DMS153 treated with DMSO at 0.1 percent for 48 hours (cell line): ENCODE measurements at regions not wholly inside any gene's neighbourhood (a gene's known extent, or its start where the extent isn't known, plus 50 kb on each side); places are given as distances from the start of the nearest gene placed in this dataset.

Experiments used
- DNase-seq: peaks from one replicate; lab custom pipeline; 2025; ENCODE audit not compliant: unreplicated experiment; lab: John Stamatoyannopoulos, UW

GRCh38 chr2:217451666-217452065 is 551.1 kb downstream of the TNS1 start:
- DNase-seq = no peak

DNA sequence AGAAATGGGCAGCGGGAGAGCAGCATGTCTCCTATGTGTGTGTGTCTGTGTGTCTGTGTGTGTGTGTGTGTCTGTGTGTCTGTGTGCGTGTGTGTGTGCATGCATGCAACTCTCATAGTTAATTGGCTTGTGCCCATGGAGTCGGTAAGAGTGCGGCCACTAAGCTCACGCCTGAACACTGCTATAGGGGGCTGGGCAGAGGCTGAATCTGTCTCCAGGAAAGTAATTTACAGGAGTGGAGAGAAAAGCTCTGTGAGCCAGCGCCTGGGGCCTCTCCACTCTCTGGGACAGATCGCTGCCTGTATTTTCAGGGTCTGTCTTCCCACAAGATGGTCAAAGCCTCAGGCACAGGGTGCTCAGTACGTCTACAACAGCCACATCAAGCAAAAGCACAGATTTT is 553.4 kb downstream of the TNS1 start:
- no peak for DNase-seq

DNA sequence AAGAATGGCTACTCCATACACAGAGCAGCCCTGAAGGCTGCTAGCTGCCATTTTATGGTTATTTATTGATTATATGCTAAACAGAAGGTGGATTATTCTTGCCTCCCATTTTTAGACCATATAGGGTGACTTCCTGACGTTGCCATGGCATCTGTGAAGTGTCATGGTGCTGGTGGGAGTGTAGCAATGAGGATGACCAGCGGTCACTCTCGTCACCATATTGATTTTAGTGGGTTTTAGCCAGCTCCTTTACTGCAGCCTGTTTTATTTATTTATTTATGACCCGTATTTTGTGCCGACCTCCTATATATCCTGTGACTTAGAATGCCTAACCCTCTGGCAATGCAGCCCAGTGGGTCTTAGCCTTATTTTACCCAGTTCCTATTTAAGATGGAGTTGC is 553.9 kb downstream of the TNS1 start:
- DNase-seq = no peak

GRCh38 chr2:217445723-217446122 is 557.1 kb downstream of the TNS1 start:
- no peak for DNase-seq

- no peak for DNase-seq
Measured at GRCh38 chr2:217444932-217445331, 557.9 kb downstream of the TNS1 start.

- no peak for DNase-seq
Measured at GRCh38 chr2:217444509-217444908, 558.3 kb downstream of the TNS1 start.

DNA sequence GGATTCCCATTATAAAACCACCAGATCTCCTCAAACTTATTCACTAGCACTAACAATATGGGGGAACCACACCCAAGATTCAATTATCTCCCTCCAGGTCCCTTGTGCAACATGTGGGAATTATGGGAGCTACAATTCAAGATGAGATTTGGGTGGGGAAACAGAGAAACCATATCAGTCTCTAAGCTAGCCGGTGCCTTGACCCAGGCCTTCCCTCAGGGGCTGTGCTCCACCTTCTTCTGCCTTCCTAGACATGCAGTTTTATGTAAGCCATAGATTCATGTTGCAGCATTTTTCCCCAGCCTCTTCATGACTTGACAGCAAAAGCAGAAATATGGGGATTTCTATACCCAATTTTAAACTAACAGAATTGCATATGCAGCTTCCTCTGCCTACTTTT is 559.2 kb downstream of the TNS1 start:
- no peak for DNase-seq

- no peak for DNase-seq
Measured at GRCh38 chr2:217440000-217440399, 562.8 kb downstream of the TNS1 start.

- DNase-seq = no peak
Measured at GRCh38 chr2:217438821-217439220, 564.0 kb downstream of the TNS1 start.

- DNase-seq = no peak
Measured at GRCh38 chr2:217438136-217438535, 564.7 kb downstream of the TNS1 start.

DNA sequence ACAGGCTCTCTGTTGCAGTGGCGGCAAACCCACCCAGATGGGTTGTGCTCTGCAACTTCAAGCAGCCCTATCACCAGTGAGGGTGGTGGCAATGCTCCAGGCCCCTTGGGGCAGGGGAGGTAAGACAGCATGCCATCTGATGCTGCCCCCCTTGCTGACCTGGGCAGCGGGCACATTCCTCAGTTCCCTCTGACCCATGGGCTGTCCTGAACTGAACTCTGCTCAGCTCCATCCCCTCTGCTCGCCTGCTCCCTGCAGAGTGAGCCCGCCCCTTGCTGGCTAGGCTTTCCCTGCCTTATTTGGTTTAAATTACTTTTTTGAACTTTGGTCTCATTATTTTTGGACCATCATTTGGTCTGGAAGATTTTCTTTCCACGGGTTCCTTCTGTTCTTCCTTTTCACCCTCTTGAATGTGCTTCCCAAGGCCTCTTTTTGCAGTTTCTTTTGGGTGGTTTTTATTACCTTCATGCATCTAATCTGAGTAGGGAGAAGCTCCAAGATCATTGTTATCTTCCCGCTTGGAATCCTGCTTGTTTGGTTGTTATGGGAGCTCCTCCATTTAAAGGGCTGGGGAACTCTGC is 565.4 kb downstream of the TNS1 start:
- DNase-seq = no peak

- DNase-seq = no peak
Measured at GRCh38 chr2:217436386-217436785, 566.4 kb downstream of the TNS1 start.

DNA sequence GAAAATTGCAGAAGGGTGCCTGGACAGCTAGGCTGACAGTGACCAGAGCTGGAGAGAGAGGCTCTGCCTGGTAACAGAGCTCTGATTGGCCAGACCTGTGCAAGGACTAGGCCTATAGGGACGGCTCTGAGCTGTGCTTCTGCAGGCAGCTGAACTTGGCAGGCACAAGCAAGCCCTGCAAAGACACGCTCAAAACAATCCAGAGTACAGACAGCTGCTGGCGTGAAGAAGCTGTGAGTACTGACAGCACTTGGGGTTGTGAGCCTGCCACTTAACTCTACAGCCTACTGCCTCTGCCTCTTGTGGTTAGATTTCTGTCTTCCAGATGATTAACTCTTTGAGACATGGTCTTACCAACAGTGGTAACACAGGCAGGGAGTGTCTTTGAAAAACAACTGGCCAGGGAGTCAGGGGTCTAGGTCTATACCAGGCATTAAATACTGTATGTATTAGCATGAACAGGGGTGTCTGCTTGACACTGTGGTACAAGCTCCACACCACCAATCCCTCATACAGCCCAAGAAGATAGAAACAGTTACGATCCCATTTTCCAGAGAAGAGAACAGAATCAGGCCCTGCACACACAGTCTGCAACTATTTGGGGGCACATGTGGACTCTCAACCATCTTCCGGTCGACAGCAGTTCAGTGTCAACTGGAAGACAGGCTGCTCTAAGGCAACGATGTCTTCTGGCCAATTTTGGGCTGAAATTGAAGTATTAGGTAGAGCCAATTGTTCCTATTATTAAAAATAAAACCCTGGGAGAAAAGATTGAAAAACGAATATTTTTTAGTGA is 568.4 kb downstream of the TNS1 start:
- peak; percentile 78 for DNase-seq

GRCh38 chr2:217433522-217433921 is 569.3 kb downstream of the TNS1 start:
- DNase-seq = no peak

GRCh38 chr2:217431577-217432269 is 571.1 kb downstream of the TNS1 start:
- no peak for DNase-seq

DNA sequence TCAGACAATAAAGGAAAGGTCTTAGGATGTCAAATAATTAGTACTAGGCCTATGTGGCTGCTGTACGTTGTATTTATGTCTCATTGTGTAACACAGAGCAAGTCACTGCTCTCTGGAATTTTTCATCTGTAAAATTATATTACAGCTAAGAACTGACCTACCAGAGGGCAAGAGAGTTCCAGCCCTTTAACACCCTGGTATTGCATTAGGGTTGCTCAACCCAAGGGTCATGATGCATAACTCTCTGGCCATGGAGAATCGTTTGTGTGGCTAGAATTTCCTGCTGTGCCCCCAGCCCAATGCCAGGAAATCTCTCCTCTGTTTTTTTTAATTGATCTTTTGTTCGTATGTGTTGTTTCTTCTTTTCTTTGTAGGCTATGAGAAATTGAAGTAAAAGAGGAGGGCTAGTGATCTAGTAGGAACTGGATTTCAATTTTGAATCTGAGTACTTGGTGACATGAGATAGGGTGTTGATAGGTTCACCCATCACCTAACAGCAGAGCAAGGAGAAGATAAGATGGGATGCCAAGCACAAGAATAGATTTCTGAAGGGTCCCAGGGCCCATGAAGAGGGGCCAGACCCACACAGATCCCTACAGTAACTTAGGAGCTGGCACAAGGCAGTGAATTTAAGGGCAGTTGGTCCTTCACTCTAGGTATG is 571.2 kb upstream of the TNP1 start:
- DNase-seq = no peak

GRCh38 chr2:217429981-217430500 is 570.2 kb upstream of the TNP1 start:
- DNase-seq = no peak

DNA sequence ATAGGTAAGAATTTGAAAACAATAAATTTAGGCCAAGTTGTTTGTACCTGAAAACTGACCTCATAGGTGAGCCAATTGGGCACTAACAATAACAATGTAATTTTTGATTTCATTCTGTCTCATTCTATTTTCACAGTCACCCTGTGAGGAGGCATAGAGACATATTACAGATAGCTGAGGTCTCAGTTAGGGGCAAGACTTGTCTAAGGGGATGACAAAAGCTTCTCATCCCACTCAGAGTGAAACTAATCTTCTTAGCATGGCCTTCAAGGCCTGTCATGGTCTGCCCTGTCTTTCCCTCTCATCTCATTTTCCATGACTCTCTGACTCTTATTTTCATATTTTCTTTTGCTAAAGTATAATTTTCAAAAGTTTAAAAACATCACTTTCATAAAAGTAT is 562.0 kb upstream of the TNP1 start:
- no peak for DNase-seq

DNA sequence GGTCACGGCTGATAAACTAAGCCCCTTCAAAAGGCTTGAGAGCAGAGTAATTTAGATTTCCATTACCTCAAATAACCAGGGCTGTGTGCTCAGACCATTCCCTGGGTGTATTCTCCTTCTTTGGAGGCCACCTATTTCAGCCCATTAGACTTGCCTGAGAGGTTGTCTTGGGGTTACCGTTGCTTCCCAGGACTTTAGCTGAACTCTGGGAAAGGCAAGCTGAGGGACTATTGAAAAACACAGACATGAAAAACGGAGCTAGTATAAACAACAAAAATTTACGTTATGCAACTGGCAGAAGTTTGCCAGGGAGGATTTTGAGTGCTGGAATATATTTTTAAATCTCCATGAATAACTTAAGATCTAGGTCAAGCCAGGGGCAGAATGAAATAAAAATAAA is 561.0 kb upstream of the TNP1 start:
- DNase-seq = no peak

- DNase-seq = no peak
Measured at GRCh38 chr2:217419055-217419671, 559.3 kb upstream of the TNP1 start.

- no peak for DNase-seq
Measured at GRCh38 chr2:217418544-217418943, 558.7 kb upstream of the TNP1 start.
